GM23338 (cell line): ENCODE measurements at regions not wholly inside any gene's neighbourhood (a gene's known extent, or its start where the extent isn't known, plus 50 kb on each side); places are given as distances from the start of the nearest gene placed in this dataset.

Source experiments
- CREB1 ChIP-seq: fragments of 250-450 bp; sonication (Bioruptor Pico); IDR thresholded peaks from 2 replicates; pipeline ENCODE4 v1.5.0; 2020; ENCODE audit warnings: low read depth, mild to moderate bottlenecking, moderate library complexity
- CTCF ChIP-seq, 2 experiments: fragments of 200-600 bp in 1 of 2; sonication (generic) in 1 of 2; conservative IDR thresholded peaks; 2 replicates each; pipeline versions ENCODE4 v1.5.1 to v1.6.1; 2016 to 2017; ENCODE audit warnings: antibody characterized with exemption in 2 of 2, low read depth in 2 of 2, mild to moderate bottlenecking in 2 of 2, moderate library complexity in 1 of 2
- ETS1 ChIP-seq: IDR thresholded peaks from 2 replicates; pipeline ENCODE4 v1.6.1; 2016; ENCODE audit warnings: antibody characterized with exemption
- EZH2 ChIP-seq: fragments of 200-600 bp; sonication (generic); IDR thresholded peaks from one replicate; pipeline ENCODE4 v1.8.0; 2017; ENCODE audit warnings: antibody characterized with exemption, mild to moderate bottlenecking, low read depth; ENCODE audit not compliant: unreplicated experiment
- EZH2phosphoT487 ChIP-seq: fragments of 200-600 bp; sonication (generic); IDR thresholded peaks from one replicate; pipeline ENCODE4 v1.8.1; 2018; ENCODE audit warnings: antibody characterized with exemption; ENCODE audit not compliant: unreplicated experiment
- JUNB ChIP-seq: IDR thresholded peaks from one replicate; pipeline ENCODE4 v1.6.1; 2016; ENCODE audit warnings: antibody characterized with exemption; ENCODE audit not compliant: unreplicated experiment
- NANOG ChIP-seq: IDR thresholded peaks from 2 replicates; pipeline ENCODE4 v1.6.1; 2016; ENCODE audit warnings: antibody characterized with exemption, borderline replicate concordance
- POLR2AphosphoS5 ChIP-seq: IDR thresholded peaks from 2 replicates; pipeline ENCODE4 v1.6.1; 2016; ENCODE audit warnings: antibody characterized with exemption, low read depth
- REST ChIP-seq: IDR thresholded peaks from one replicate; pipeline ENCODE4 v1.6.1; 2018; ENCODE audit warnings: antibody characterized with exemption; ENCODE audit not compliant: unreplicated experiment
- STAT1 ChIP-seq: IDR thresholded peaks from one replicate; pipeline ENCODE4 v1.6.1; 2016; ENCODE audit warnings: antibody characterized with exemption; ENCODE audit not compliant: unreplicated experiment
- ZNF114 ChIP-seq: fragments of 250-450 bp; sonication (Bioruptor Pico); IDR thresholded peaks from 2 replicates; pipeline ENCODE4 v1.5.0; 2020; ENCODE audit warnings: mild to moderate bottlenecking, moderate library complexity
- ZNF331 ChIP-seq: fragments of 250-450 bp; sonication (Bioruptor Pico); IDR thresholded peaks from 2 replicates; pipeline ENCODE4 v1.5.0; 2020; ENCODE audit warnings: low read depth, mild to moderate bottlenecking, moderate library complexity
- ZNF462 ChIP-seq: fragments of 250-450 bp; sonication (Bioruptor Pico); IDR thresholded peaks from 2 replicates; pipeline ENCODE4 v1.5.0; 2020; ENCODE audit warnings: mild to moderate bottlenecking, moderate library complexity

GRCh38 chr11:27248576-27249509 is 114.2 kb downstream of the CCDC34 start:
- TF ChIP-seq CTCF (conservative IDR thresholded peaks at IDR 0.05; ENCODE audit: low read depth in 2 of 2), result no peak
- TF ChIP-seq EZH2, result no peak
- no peak for TF ChIP-seq EZH2phosphoT487
- no peak for TF ChIP-seq ZNF331 (CRISPR knock-in tag)
- TF ChIP-seq ZNF114 (CRISPR knock-in tag), result no peak
- TF ChIP-seq REST, result no peak
- TF ChIP-seq POLR2AphosphoS5, result no peak
- no peak for TF ChIP-seq JUNB
- TF ChIP-seq STAT1, result no peak
- TF ChIP-seq CREB1 (CRISPR knock-in tag), result no peak
- no peak for TF ChIP-seq ETS1
- TF ChIP-seq NANOG, result no peak
- TF ChIP-seq ZNF462 (CRISPR knock-in tag), result no peak
